Endothelial cell of umbilical vein (primary cell): ENCODE measurements at regions not wholly inside any gene's neighbourhood (a gene's known extent, or its start where the extent isn't known, plus 50 kb on each side); places are given as distances from the start of the nearest gene placed in this dataset.

Source experiments
- BruUV-seq: library from RNA; stranded (reverse); fragments of 400-500 nt; replicated peaks from 2 replicates; lab custom pipeline; 2021; lab: Mats Ljungman, UMichigan
- CTCF ChIA-PET: fragments of 300-600, 350-600 bp; sonication (Branson Sonifier 250); formaldehyde crosslinking; loops from one replicate; lab custom pipeline; 2021; ENCODE audit warnings: antibody characterized with exemption, inconsistent platforms; lab: Charles Lee
- POLR2A ChIA-PET: fragments of 300-600, 350-600 bp; sonication (Branson Sonifier 250); formaldehyde crosslinking; loops from one replicate; lab custom pipeline; 2021; ENCODE audit warnings: antibody characterized with exemption, inconsistent platforms; lab: Charles Lee
- DNase-seq: peaks from one replicate; pipeline ENCODE4 v3.0.0-alpha.2; 2011; ENCODE audit warnings: low read depth, low spot score
- FAIRE-seq: peaks from 2 replicates; lab custom pipeline; 2011; peaks lifted over from hg19 to GRCh38; lab: Jason Lieb, UNC
- H2AFZ ChIP-seq: 2 replicates; pipeline ENCODE4 v1.6.0; 2012; ENCODE audit warnings: low read depth, low read length, control low read depth, inconsistent platforms
- H3K27ac ChIP-seq: 2 replicates; pipeline ENCODE4 v1.5.1; 2011; ENCODE audit warnings: low read depth, mild to moderate bottlenecking, control low read depth, low read length, moderate library complexity; ENCODE audit not compliant: insufficient read depth
- H3K27me3 ChIP-seq, 2 experiments: 2 replicates each; pipeline versions ENCODE4 v1.6.0 to v1.6.1; 2011; ENCODE audit warnings: low read length in 2 of 2, mixed read lengths in 1 of 2; ENCODE audit not compliant: control insufficient read depth in 2 of 2, insufficient read depth in 2 of 2
- H3K36me3 ChIP-seq, 2 experiments: 2 replicates in 1 of 2; 3 replicates in 1 of 2; pipeline ENCODE4 v1.5.1; 2011; ENCODE audit warnings: low read length in 2 of 2, mild to moderate bottlenecking in 1 of 2, moderate library complexity in 1 of 2; ENCODE audit not compliant: control insufficient read depth in 2 of 2, insufficient read depth in 2 of 2; ENCODE audit errors: extremely low read depth in 1 of 2
- H3K4me1 ChIP-seq: 3 replicates; pipeline ENCODE4 v1.5.1; 2011; ENCODE audit warnings: mild to moderate bottlenecking, low read length; ENCODE audit not compliant: control insufficient read depth, insufficient read depth; ENCODE audit errors: extremely low read depth
- H3K4me2 ChIP-seq: 2 replicates; pipeline ENCODE4 v1.6.1; 2011; ENCODE audit warnings: low read length, control low read depth, mixed read lengths; ENCODE audit not compliant: insufficient read depth
- H3K4me3 ChIP-seq, 3 experiments: fragments of 200-600 bp in 1 of 3; sonication (generic), shearing (Covaris generic) in 1 of 3; replicated peaks in 1 of 3; 2 replicates each; pipeline ENCODE4 v1.5.1; 2011 to 2016; ENCODE audit warnings: control low read depth in 3 of 3, low read length in 3 of 3, mild to moderate bottlenecking in 2 of 3, inconsistent platforms in 1 of 3, low read depth in 1 of 3, moderate library complexity in 1 of 3; ENCODE audit not compliant: insufficient read depth in 1 of 3
- H3K79me2 ChIP-seq: 2 replicates; pipeline ENCODE4 v1.6.0; 2012; ENCODE audit warnings: low read length, inconsistent platforms; ENCODE audit not compliant: control insufficient read depth, insufficient read depth
- H3K9ac ChIP-seq: replicated peaks from 2 replicates; pipeline ENCODE3; 2011; ENCODE audit warnings: low read length, control low read depth; ENCODE audit not compliant: insufficient read depth; ENCODE audit errors: extremely low read depth
- H3K9me1 ChIP-seq: replicated peaks from 3 replicates; pipeline ENCODE4 v1.6.0; 2011; ENCODE audit warnings: mild to moderate bottlenecking, low read length; ENCODE audit not compliant: control insufficient read depth, insufficient read depth; ENCODE audit errors: extremely low read depth
- H3K9me3 ChIP-seq: replicated peaks from 2 replicates; pipeline ENCODE4 v1.5.1; 2012; ENCODE audit warnings: low read length, inconsistent platforms; ENCODE audit not compliant: control insufficient read depth, insufficient read depth
- H4K20me1 ChIP-seq: replicated peaks from 2 replicates; pipeline ENCODE3; 2011; ENCODE audit warnings: mild to moderate bottlenecking, low read length; ENCODE audit not compliant: control insufficient read depth, insufficient read depth; ENCODE audit errors: extremely low read depth
- EZH2 ChIP-seq: IDR thresholded peaks from 2 replicates; pipeline ENCODE4 v1.6.1; 2012; ENCODE audit warnings: borderline replicate concordance, low read depth, mild to moderate bottlenecking, moderate library complexity, low read length, inconsistent platforms; ENCODE audit not compliant: severe bottlenecking
- FOS ChIP-seq: IDR thresholded peaks from 2 replicates; pipeline ENCODE4 v1.6.1; 2011; ENCODE audit warnings: mild to moderate bottlenecking, low read length, moderate library complexity, borderline replicate concordance; ENCODE audit not compliant: insufficient read depth
- JUN ChIP-seq: IDR thresholded peaks from 2 replicates; pipeline ENCODE4 v1.6.1; 2011; ENCODE audit warnings: borderline replicate concordance, low read depth; ENCODE audit not compliant: insufficient read length, insufficient read depth
- MYC ChIP-seq: IDR thresholded peaks from one replicate; pipeline ENCODE4 v1.6.1; 2011; ENCODE audit warnings: mild to moderate bottlenecking, low read depth, low read length
- POLR2AphosphoS5 ChIP-seq: IDR thresholded peaks from 2 replicates; pipeline ENCODE4 v1.6.1; 2012; ENCODE audit warnings: low read depth, mild to moderate bottlenecking, control low read depth, low read length, moderate library complexity; ENCODE audit not compliant: insufficient read depth
- dilution Hi-C: fragments of 300-500 bp; cut with MboI; formaldehyde crosslinking; loops from one replicate; pipeline ENCODE4 v1.15.0; 2019; ENCODE audit warnings: low sequenced_read_pairs; ENCODE audit not compliant: extremely low pct_ligation_motif_present
- intact Hi-C: fragments of 100-400 bp; cut with micrococcal nuclease; formaldehyde crosslinking; loops from one replicate; pipeline ENCODE4 v1.10.0; 2022
- TF ChIP-seq, protein P1 (sequence below), 2 donors: IDR thresholded peaks; 1 replicate in 1 of 2; 2 replicates in 1 of 2; pipeline ENCODE4 v1.5.1; 2011; ENCODE audit warnings: low read length in 2 of 2, mild to moderate bottlenecking in 2 of 2, moderate library complexity in 2 of 2, control low read depth in 1 of 2, inconsistent platforms in 1 of 2, low read depth in 1 of 2; ENCODE audit not compliant: insufficient read depth in 1 of 2; ENCODE audit errors: extremely low read depth in 1 of 2
- TF ChIP-seq, protein P2 (sequence below): IDR thresholded peaks from 2 replicates; pipeline ENCODE4 v1.6.1; 2011; ENCODE audit not compliant: insufficient read depth, insufficient read length

DNA sequence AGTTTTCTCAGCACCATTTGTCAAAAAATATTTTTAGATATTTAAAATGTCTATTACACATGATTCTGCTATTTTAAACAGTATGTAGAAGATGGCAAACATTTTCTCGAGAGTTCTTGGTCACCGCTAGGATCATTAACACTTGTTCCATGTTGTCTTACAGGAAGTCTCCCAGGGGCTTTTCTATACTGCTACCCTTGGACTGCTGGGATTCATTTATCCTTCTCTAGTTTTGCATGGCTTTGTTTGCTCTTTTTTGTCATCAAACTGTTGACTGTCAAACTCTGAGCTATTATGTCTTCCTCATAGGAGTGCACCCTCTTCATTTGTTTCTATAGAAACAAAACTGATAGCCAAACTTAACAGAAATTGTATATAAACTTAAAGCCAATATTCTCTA, 184.9 kb downstream of the CDCA7 start:
- BruUV-seq = no TSS peak

DNA sequence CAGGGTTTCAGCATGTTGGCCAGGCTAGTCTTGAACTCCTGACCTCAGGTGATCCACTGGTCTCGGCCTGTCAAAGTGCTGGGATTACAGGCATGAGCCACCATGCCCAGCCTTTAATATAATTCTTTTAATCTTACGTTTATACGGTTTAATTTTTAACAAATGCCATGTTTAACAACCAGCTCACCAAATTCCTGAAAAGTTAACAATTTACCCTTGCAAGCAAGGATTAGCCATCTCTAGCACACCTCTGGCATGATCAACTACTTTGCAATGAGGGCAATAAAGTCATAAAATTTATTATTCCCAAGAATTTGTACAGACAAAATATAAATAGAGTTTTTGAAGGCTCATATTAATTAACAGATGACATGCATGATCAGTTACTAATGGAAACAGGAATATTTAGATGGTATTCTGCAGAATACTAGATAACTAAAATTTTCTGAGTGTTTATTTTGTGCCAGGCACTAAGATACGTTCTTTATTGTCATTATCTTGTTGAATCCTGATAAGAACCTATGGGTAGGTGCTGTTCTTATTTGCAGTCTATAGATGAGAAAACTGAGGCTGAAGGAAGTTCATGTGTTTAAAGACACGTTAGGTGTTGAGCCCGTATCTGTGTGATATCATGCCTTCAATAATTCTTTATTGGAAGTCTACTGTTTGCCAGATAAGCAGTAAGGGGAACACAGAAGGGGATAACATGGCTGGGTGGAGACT, 190.1 kb downstream of the CDCA7 start:
- peaks cover 3 to 6% of the 10 kb centered on the region in 2 experiments for H3K27me3 ChIP-seq
- H3K27ac ChIP-seq = no peak overlapping the region
- no peaks in the 10 kb centered on the region for H4K20me1 ChIP-seq
- no peaks in the 10 kb centered on the region for H3K4me1 ChIP-seq
- no peaks in the 10 kb centered on the region for H3K79me2 ChIP-seq
- ChIA-PET CTCF (no interaction called here), POLR2A (interaction anchor here (0.6 kb wide), 1 partner anchor 419 kb away, joined by 3 read pairs; no protein-coding TSS in a partner anchor)
- H3K9ac ChIP-seq = no peak overlapping the region
- BruUV-seq = no TSS peak
- no peak for FAIRE-seq
- no peaks in the 10 kb centered on the region for H3K9me1 ChIP-seq
- no peak overlapping the region for H2AFZ ChIP-seq
- no peak overlapping the region for H3K4me3 ChIP-seq
- dilution Hi-C loops = no loop called here
- intact Hi-C loops = no loop called here
- no peaks in the 10 kb centered on the region for H3K9me3 ChIP-seq
- H3K36me3 ChIP-seq = no peaks in the 10 kb centered on the region
- no peak for DNase-seq
- TF ChIP-seq, protein P1, sequence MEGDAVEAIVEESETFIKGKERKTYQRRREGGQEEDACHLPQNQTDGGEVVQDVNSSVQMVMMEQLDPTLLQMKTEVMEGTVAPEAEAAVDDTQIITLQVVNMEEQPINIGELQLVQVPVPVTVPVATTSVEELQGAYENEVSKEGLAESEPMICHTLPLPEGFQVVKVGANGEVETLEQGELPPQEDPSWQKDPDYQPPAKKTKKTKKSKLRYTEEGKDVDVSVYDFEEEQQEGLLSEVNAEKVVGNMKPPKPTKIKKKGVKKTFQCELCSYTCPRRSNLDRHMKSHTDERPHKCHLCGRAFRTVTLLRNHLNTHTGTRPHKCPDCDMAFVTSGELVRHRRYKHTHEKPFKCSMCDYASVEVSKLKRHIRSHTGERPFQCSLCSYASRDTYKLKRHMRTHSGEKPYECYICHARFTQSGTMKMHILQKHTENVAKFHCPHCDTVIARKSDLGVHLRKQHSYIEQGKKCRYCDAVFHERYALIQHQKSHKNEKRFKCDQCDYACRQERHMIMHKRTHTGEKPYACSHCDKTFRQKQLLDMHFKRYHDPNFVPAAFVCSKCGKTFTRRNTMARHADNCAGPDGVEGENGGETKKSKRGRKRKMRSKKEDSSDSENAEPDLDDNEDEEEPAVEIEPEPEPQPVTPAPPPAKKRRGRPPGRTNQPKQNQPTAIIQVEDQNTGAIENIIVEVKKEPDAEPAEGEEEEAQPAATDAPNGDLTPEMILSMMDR (IDR thresholded peaks at IDR 0.05; ENCODE audit: extremely low read depth in 1 of 2, insufficient read depth in 1 of 2, low read depth in 1 of 2, low read length in 2 of 2) = no peak
- no peak for TF ChIP-seq JUN
- TF ChIP-seq, protein P2, sequence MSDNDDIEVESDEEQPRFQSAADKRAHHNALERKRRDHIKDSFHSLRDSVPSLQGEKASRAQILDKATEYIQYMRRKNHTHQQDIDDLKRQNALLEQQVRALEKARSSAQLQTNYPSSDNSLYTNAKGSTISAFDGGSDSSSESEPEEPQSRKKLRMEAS = no peak
- TF ChIP-seq FOS = no peak
- no peak for TF ChIP-seq POLR2AphosphoS5
- TF ChIP-seq EZH2 = no peak
- H3K4me2 ChIP-seq = no peak overlapping the region

More for the DNA sequence above, 184.9 kb downstream of the CDCA7 start:
- H4K20me1 ChIP-seq = no peaks in the 10 kb centered on the region
- no peaks in the 10 kb centered on the region for H3K9me1 ChIP-seq
- H3K36me3 ChIP-seq = no peaks in the 10 kb centered on the region
- no peak for FAIRE-seq
- no peaks in the 10 kb centered on the region for H3K79me2 ChIP-seq
- intact Hi-C loops = no loop called here
- no peak overlapping the region for H3K9ac ChIP-seq
- H2AFZ ChIP-seq = no peak overlapping the region
- dilution Hi-C loops = no loop called here
- H3K27me3 ChIP-seq = peaks cover 2 to 7% of the 10 kb centered on the region in 2 experiments
- H3K9me3 ChIP-seq = no peaks in the 10 kb centered on the region
- no peaks in the 10 kb centered on the region for H3K4me1 ChIP-seq
- H3K4me3 ChIP-seq = no peak overlapping the region
- no peak for DNase-seq
- ChIA-PET POLR2A (no interaction called here), CTCF (interaction anchor here (1.5 kb wide), 1 partner anchor 35 kb away, joined by 3 read pairs; no protein-coding TSS in a partner anchor)
- H3K27ac ChIP-seq = no peak overlapping the region
- TF ChIP-seq POLR2AphosphoS5 = no peak
- TF ChIP-seq JUN = no peak
- TF ChIP-seq MYC = no peak
- no peak overlapping the region for H3K4me2 ChIP-seq
